ENCODE measurements at regions not wholly inside any gene's neighbourhood (a gene's known extent, or its start where the extent isn't known, plus 50 kb on each side); places are given as distances from the start of the nearest gene placed in this dataset.
"Not testable (repeated sequence)": the region's sequence is repeated elsewhere in the genome, so short reads cannot be mapped to it uniquely, and the experiment has no call there.

DNA sequence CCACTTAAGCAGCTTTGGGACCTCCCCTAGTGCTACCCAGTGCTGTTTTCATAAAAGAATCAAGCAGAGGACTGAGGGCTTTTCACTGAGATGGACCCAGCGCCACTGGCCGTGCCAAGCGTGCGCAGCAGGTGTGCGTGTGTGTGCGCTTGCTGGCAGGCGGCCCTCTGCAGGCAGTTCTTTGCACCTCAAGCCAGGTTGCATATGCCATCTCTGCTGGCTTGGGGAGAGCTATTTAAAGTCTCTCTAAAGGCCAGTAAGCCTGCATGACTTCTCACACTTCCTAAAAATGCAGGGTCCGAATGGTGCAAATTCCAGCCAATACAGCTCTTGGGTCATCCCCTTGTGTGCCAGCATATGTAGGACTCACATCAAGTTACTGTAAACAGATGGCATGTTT lies 255.5 kb downstream of the RNF152 start:
- H3K27ac ChIP-seq (ENCODE audit: low read depth in 1 of 2, low read length in 1 of 2) = no peak overlapping the region
- ATAC-seq (ENCODE audit: insufficient read depth, low FRiP score) = no peak
- H3K9ac ChIP-seq (ENCODE audit: insufficient read depth in 1 of 2, low read length in 2 of 2) = no peak overlapping the region
- TF ChIP-seq, protein P1, sequence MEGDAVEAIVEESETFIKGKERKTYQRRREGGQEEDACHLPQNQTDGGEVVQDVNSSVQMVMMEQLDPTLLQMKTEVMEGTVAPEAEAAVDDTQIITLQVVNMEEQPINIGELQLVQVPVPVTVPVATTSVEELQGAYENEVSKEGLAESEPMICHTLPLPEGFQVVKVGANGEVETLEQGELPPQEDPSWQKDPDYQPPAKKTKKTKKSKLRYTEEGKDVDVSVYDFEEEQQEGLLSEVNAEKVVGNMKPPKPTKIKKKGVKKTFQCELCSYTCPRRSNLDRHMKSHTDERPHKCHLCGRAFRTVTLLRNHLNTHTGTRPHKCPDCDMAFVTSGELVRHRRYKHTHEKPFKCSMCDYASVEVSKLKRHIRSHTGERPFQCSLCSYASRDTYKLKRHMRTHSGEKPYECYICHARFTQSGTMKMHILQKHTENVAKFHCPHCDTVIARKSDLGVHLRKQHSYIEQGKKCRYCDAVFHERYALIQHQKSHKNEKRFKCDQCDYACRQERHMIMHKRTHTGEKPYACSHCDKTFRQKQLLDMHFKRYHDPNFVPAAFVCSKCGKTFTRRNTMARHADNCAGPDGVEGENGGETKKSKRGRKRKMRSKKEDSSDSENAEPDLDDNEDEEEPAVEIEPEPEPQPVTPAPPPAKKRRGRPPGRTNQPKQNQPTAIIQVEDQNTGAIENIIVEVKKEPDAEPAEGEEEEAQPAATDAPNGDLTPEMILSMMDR (IDR thresholded peaks at IDR 0.05; ENCODE audit: control extremely low read depth, extremely low read depth) = no peak
- peaks cover 0 to 12% (median 2%) of the 10 kb centered on the region in 5 donors for H3K4me1 ChIP-seq (ENCODE audit: control insufficient read depth in 5 of 5, insufficient read depth in 5 of 5, low read length in 5 of 5)
- WGBS, 2 donors = 92 to 93% methylated on average over 8 of the region's 8 CpGs
- H3K4me3 ChIP-seq = no peak overlapping the region
- H3K27me3 ChIP-seq (ENCODE audit: control insufficient read depth in 3 of 3, insufficient read depth in 3 of 3, low read length in 2 of 3) = no peaks in the 10 kb centered on the region
- H3K9me3 ChIP-seq (ENCODE audit: control insufficient read depth in 4 of 4, insufficient read depth in 3 of 4, low read length in 3 of 4) = peaks cover 0 to 2% (median 0%) of the 10 kb centered on the region in 4 donors
- no peaks in the 10 kb centered on the region for H3K36me3 ChIP-seq (ENCODE audit: control insufficient read depth in 4 of 4, insufficient read depth in 4 of 4, low read length in 4 of 4)
- peak in 1 of 3 donors; percentile 22 for DNase-seq

DNA sequence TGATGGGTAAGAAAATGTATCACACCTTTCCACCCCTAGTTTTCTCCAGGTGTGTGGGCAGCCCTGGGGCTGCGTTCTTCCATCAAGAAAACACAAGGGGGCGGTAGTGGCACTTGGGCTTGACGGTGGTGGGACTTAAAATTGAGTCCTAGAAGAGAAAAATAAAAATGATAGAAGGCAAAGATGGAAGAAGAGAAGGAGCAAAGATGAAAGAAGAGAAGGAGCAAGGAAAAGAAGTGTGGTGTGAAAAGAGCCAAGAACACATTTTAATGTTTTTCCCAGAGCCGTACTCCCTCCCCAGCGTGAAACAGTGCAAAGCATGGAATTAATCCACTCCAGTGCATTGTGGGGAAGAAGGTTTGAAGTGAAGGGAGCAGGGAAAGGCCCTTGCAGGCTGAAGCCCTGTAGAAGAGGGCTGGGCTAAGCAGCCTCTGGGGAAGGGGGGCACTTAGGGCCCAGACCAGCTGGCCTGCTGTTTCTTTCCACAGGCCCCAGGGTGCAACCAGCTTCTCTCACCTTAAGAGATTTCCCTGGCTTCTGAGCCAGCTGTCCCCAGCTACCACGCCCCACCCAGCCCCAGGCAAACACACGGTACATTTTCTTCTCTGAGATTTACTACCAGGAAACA lies 256.8 kb downstream of the RNF152 start:
- Histone ChIP-seq H3K4me1 (ENCODE audit: control insufficient read depth in 5 of 5, insufficient read depth in 5 of 5, low read length in 5 of 5) (peaks cover 0 to 12% (median 2%) of the 10 kb centered on the region in 5 donors), H3K9me3 (ENCODE audit: control insufficient read depth in 4 of 4, insufficient read depth in 3 of 4, low read length in 3 of 4) (peaks cover 0 to 2% (median 0%) of the 10 kb centered on the region in 4 donors), H3K4me3 (no peak overlapping the region), H3K27me3 (ENCODE audit: control insufficient read depth in 3 of 3, insufficient read depth in 3 of 3, low read length in 2 of 3) (no peaks in the 10 kb centered on the region), H3K9ac (ENCODE audit: insufficient read depth in 1 of 2, low read length in 2 of 2) (no peak overlapping the region), H3K27ac (ENCODE audit: low read depth in 1 of 2, low read length in 1 of 2) (no peak overlapping the region), H3K36me3 (ENCODE audit: control insufficient read depth in 4 of 4, insufficient read depth in 4 of 4, low read length in 4 of 4) (no peaks in the 10 kb centered on the region)
- ATAC-seq (ENCODE audit: insufficient read depth, low FRiP score) = peak; percentile 71
- peak; percentile 41 to 59 (median 51) for DNase-seq
- TF ChIP-seq, protein P1 (IDR thresholded peaks at IDR 0.05; ENCODE audit: control extremely low read depth, extremely low read depth) = peak; percentile 49
- 18 to 30% methylated on average over 7 of the region's 7 CpGs for WGBS, 2 donors

DNA sequence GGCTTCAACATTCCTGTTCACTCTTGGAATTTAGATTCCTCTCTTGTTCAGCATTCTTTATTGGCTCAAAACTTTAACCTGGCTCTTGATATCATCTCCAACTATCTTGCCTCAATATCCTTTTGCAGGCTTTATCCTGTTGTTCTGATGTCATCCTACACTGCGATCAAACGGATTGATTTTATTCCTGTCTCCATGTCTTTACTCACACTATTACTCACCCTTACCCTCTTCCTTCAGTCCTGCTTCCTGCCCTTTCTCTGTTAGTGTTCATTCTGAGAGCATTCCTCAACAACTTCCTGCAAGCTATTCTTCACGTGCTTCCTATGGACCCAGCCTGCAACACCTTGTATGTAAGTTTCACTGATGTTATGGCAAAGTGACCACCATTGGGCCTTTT lies 264.7 kb downstream of the RNF152 start:
- H3K27ac ChIP-seq (ENCODE audit: low read depth in 1 of 2, low read length in 1 of 2) = no peak overlapping the region
- peaks cover 0 to 3% (median 0%) of the 10 kb centered on the region in 4 donors for H3K9me3 ChIP-seq (ENCODE audit: control insufficient read depth in 4 of 4, insufficient read depth in 3 of 4, low read length in 3 of 4)
- WGBS, 2 donors = 33 to 39% methylated on average over 3 of the region's 3 CpGs
- ATAC-seq (ENCODE audit: insufficient read depth, low FRiP score) = no peak
- DNase-seq = no peak
- H3K27me3 ChIP-seq (ENCODE audit: control insufficient read depth in 3 of 3, insufficient read depth in 3 of 3, low read length in 2 of 3) = no peaks in the 10 kb centered on the region
- H3K36me3 ChIP-seq (ENCODE audit: control insufficient read depth in 4 of 4, insufficient read depth in 4 of 4, low read length in 4 of 4) = no peaks in the 10 kb centered on the region
- no peak overlapping the region for H3K4me3 ChIP-seq
- TF ChIP-seq, protein P1 (IDR thresholded peaks at IDR 0.05; ENCODE audit: control extremely low read depth, extremely low read depth) = no peak
- H3K9ac ChIP-seq (ENCODE audit: insufficient read depth in 1 of 2, low read length in 2 of 2) = no peak overlapping the region
- H3K4me1 ChIP-seq (ENCODE audit: control insufficient read depth in 5 of 5, insufficient read depth in 5 of 5, low read length in 5 of 5) = no peaks in the 10 kb centered on the region

DNA sequence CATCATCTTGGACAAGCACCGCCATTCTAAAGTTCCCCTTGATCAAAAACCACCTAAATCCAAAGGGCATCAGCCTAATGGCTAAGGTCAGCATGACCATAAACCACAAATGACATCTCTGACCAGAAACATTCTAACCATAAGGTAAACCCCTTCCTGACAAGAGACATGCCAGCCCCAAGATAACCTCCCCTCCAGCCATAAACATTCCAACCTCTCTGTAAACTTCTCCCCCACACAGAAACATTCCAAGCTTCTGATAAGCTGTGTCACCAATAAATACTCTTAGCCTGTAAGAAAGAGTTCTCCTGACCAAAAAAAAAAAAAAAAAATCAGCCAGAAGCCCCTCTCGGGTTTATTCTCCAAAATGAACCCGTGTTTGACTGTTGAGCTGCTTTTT lies 268.2 kb downstream of the RNF152 start:
- H3K27me3 ChIP-seq (ENCODE audit: control insufficient read depth in 3 of 3, insufficient read depth in 3 of 3, low read length in 2 of 3); H3K36me3 ChIP-seq (ENCODE audit: control insufficient read depth in 4 of 4, insufficient read depth in 4 of 4, low read length in 4 of 4); H3K9ac ChIP-seq (ENCODE audit: insufficient read depth in 1 of 2, low read length in 2 of 2); H3K4me3 ChIP-seq; ATAC-seq (ENCODE audit: insufficient read depth, low FRiP score); H3K4me1 ChIP-seq (ENCODE audit: control insufficient read depth in 5 of 5, insufficient read depth in 5 of 5, low read length in 5 of 5); DNase-seq; H3K9me3 ChIP-seq (ENCODE audit: control insufficient read depth in 4 of 4, insufficient read depth in 3 of 4, low read length in 3 of 4); H3K27ac ChIP-seq (ENCODE audit: low read depth in 1 of 2, low read length in 1 of 2): not testable (repeated sequence)
- 86 to 88% methylated on average over 3 of the region's 3 CpGs for WGBS, 2 donors
